Panc1 (cell line): ENCODE measurements at regions not wholly inside any gene's neighbourhood (a gene's known extent, or its start where the extent isn't known, plus 50 kb on each side); places are given as distances from the start of the nearest gene placed in this dataset.

Experiments used
- CTCF ChIP-seq: fragments of 450-650 bp; IDR thresholded peaks from 2 replicates; pipeline ENCODE4 v1.5.1; 2017; ENCODE audit warnings: mild to moderate bottlenecking
- POLR2AphosphoS5 ChIP-seq: IDR thresholded peaks from 2 replicates; pipeline ENCODE4 v1.6.1; 2012; ENCODE audit warnings: mild to moderate bottlenecking, low read depth, low read length, moderate library complexity
- REST ChIP-seq, 2 experiments: IDR thresholded peaks; 2 replicates each; pipeline ENCODE4 v1.6.1; 2011 to 2012; ENCODE audit warnings: low read depth in 2 of 2, control low read depth in 1 of 2, low read length in 1 of 2, mild to moderate bottlenecking in 1 of 2, moderate library complexity in 1 of 2; ENCODE audit not compliant: insufficient read depth in 1 of 2
- TCF7L2 ChIP-seq: IDR thresholded peaks from 2 replicates; pipeline ENCODE4 v1.6.1; 2011; ENCODE audit warnings: mild to moderate bottlenecking, low read depth, low read length, inconsistent platforms

DNA sequence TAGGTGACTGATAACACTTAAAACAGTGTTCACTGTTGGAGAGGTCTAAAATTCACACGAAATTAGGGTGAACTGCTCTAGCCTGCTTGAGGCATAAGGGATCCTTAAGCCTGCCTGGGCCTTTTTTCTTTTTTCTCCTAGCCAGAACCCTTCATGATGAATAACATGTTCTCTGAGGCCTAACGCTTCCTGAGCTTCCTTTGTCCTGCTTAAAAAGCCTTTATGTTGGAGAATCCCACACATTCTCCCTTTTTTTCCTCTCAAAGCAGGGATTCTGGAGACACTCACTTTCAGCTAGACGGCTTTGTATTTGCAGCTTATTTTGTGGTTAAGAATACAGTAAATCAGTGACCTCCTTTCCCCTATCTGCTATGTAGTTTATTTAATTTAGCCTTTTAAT lies 354.7 kb upstream of the PHF14 start:
- TF ChIP-seq CTCF (no peak), REST (IDR thresholded peaks at IDR 0.05; ENCODE audit: insufficient read depth in 1 of 2, low read depth in 2 of 2, low read length in 1 of 2) (no peak), POLR2AphosphoS5 (no peak), TCF7L2 (no peak)
